GM10248 (cell line): ENCODE measurements at regions not wholly inside any gene's neighbourhood (a gene's known extent, or its start where the extent isn't known, plus 50 kb on each side); places are given as distances from the start of the nearest gene placed in this dataset.

Experiments
- CTCF ChIA-PET: fragments of 300-600 bp; sonication (Branson Sonifier 250); formaldehyde crosslinking; extraction: SDS; loops from one replicate; lab custom pipeline; 2021; ENCODE audit warnings: antibody characterized with exemption; lab: Yijun Ruan, JAX
- POLR2A ChIA-PET: fragments of 350-650 bp; sonication (Branson Sonifier 250); formaldehyde crosslinking; extraction: SDS; loops from one replicate; lab custom pipeline; 2020; ENCODE audit warnings: antibody characterized with exemption; lab: Yijun Ruan, JAX
- DNase-seq: peaks from one replicate; pipeline ENCODE4 v3.0.0; 2012; ENCODE audit errors: extremely low spot score
- CTCF ChIP-seq: IDR thresholded peaks from 2 replicates; pipeline ENCODE4 v1.5.1; 2012; ENCODE audit warnings: mild to moderate bottlenecking, low read depth; ENCODE audit errors: extremely low read depth, missing control alignments, control extremely low read depth

- CTCF ChIA-PET = interaction anchor here (7.2 kb wide), 1 partner anchor 14 kb away, joined by 51 read pairs; no protein-coding TSS in a partner anchor
Measured at GRCh38 chr14:87732562-87732961, 260.4 kb downstream of the GALC start.

GRCh38 chr14:87725318-87725717 lies 267.7 kb downstream of the GALC start:
- POLR2A ChIA-PET = no interaction called here
- no peak for DNase-seq
- CTCF ChIA-PET = interaction anchor here (1.1 to 4.6 kb wide), 3 partner anchors 10 to 464 kb away, joined by 3 to 18 read pairs (median 5); no protein-coding TSS in a partner anchor
- no peak for TF ChIP-seq CTCF

More at GRCh38 chr14:87732562-87732961, 260.4 kb downstream of the GALC start:
- no peak for TF ChIP-seq CTCF
- no peak for DNase-seq
- POLR2A ChIA-PET = no interaction called here

GRCh38 chr14:87712396-87713090 lies 280.4 kb downstream of the GALC start:
- POLR2A ChIA-PET = no interaction called here
- no peak for DNase-seq
- TF ChIP-seq CTCF = no peak
- CTCF ChIA-PET = no interaction called here

- POLR2A ChIA-PET = no interaction called here
- no peak for TF ChIP-seq CTCF
- no peak for DNase-seq
- CTCF ChIA-PET = interaction anchor here (2.1 kb wide), 1 partner anchor 9 kb away, joined by 9 read pairs; no protein-coding TSS in a partner anchor
Measured at GRCh38 chr14:87705439-87705896, 287.5 kb downstream of the GALC start.

- TF ChIP-seq CTCF = no peak
- POLR2A ChIA-PET = no interaction called here
- DNase-seq = no peak
- CTCF ChIA-PET = no interaction called here
Measured at GRCh38 chr14:87698481-87698880, 294.5 kb downstream of the GALC start.

GRCh38 chr14:87696485-87696884 lies 296.5 kb downstream of the GALC start:
- TF ChIP-seq CTCF = no peak
- ChIA-PET POLR2A (no interaction called here), CTCF (interaction anchor here (1.1 to 2.5 kb wide), 2 partner anchors 9 to 15 kb away, joined by 3 to 9 read pairs; no protein-coding TSS in a partner anchor)
- DNase-seq = no peak
